ENCODE measurements at regions not wholly inside any gene's neighbourhood (a gene's known extent, or its start where the extent isn't known, plus 50 kb on each side); places are given as distances from the start of the nearest gene placed in this dataset.
"Not testable (repeated sequence)": the region's sequence is repeated elsewhere in the genome, so short reads cannot be mapped to it uniquely, and the experiment has no call there.

DNA sequence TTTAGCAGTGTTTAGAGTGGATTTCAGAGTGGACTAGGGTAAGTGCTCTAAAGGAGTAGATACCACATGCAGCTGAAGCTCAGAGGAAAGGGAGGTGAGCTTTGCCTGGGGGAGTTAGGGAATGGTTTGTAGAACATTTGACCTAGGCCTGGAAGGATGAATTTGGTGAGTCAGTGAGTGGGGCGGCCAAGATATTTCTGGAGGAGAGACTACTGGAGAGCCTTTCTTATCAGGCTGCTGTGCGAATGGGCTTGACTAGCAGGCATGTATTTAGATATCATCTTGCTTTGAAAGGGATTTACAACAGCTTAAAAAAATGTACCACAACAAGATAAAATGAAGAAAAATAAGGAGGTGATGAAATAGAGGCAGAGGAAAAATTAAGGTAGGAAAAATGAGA lies 77.8 kb upstream of the ROPN1 start:
- TF ChIP-seq, protein P1, sequence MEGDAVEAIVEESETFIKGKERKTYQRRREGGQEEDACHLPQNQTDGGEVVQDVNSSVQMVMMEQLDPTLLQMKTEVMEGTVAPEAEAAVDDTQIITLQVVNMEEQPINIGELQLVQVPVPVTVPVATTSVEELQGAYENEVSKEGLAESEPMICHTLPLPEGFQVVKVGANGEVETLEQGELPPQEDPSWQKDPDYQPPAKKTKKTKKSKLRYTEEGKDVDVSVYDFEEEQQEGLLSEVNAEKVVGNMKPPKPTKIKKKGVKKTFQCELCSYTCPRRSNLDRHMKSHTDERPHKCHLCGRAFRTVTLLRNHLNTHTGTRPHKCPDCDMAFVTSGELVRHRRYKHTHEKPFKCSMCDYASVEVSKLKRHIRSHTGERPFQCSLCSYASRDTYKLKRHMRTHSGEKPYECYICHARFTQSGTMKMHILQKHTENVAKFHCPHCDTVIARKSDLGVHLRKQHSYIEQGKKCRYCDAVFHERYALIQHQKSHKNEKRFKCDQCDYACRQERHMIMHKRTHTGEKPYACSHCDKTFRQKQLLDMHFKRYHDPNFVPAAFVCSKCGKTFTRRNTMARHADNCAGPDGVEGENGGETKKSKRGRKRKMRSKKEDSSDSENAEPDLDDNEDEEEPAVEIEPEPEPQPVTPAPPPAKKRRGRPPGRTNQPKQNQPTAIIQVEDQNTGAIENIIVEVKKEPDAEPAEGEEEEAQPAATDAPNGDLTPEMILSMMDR (IDR thresholded peaks at IDR 0.05; ENCODE audit: extremely low read depth in 1 of 2, insufficient read depth in 1 of 2, low read depth in 1 of 2, low read length in 2 of 2) = not testable (repeated sequence)
- not testable (repeated sequence) for TF ChIP-seq POLR2AphosphoS5 (IDR thresholded peaks at IDR 0.05; ENCODE audit: insufficient read depth, low read depth, low read length); EZH2 (IDR thresholded peaks at IDR 0.05; ENCODE audit: borderline replicate concordance, low read depth, low read length, severe bottlenecking); MYC (IDR thresholded peaks at IDR 0.05; ENCODE audit: low read depth, low read length)
